Smooth muscle cell (in vitro differentiated cells): ENCODE measurements at regions not wholly inside any gene's neighbourhood (a gene's known extent, or its start where the extent isn't known, plus 50 kb on each side); places are given as distances from the start of the nearest gene placed in this dataset.
A peak's percentile ranks its signal among the peaks of the same experiment; 100 is the strongest.

Source experiments
- DNase-seq: peaks from one replicate; lab custom pipeline; 2025; ENCODE audit not compliant: unreplicated experiment; lab: John Stamatoyannopoulos, UW
- H2AFZ ChIP-seq: fragments of 200-600 bp; sonication (generic); 2 replicates; pipeline ENCODE4 v1.6.0; 2016; ENCODE audit warnings: antibody characterized with exemption, low read depth, mild to moderate bottlenecking
- H3F3A ChIP-seq: fragments of 200-600 bp; sonication (generic); 2 replicates; pipeline ENCODE4 v1.6.0; 2017; ENCODE audit warnings: antibody characterized with exemption, low read depth
- H3K27ac ChIP-seq: fragments of 200-600 bp; sonication (generic); 2 replicates; pipeline ENCODE4 v1.5.1; 2016; ENCODE audit warnings: low read depth, mild to moderate bottlenecking
- H3K27me3 ChIP-seq: fragments of 200-600 bp; sonication (generic); 2 replicates; pipeline ENCODE4 v1.6.1; 2016; ENCODE audit warnings: low read depth, mild to moderate bottlenecking
- H3K36me3 ChIP-seq: fragments of 200-600 bp; sonication (generic); 2 replicates; pipeline ENCODE4 v1.5.1; 2016; ENCODE audit warnings: low read depth
- H3K4me1 ChIP-seq: fragments of 200-600 bp; sonication (generic); 2 replicates; pipeline ENCODE4 v1.5.1; 2016; ENCODE audit warnings: low read depth
- H3K4me2 ChIP-seq: fragments of 200-600 bp; sonication (generic); 2 replicates; pipeline ENCODE4 v1.6.0; 2016; ENCODE audit warnings: mild to moderate bottlenecking
- H3K4me3 ChIP-seq: fragments of 200-600 bp; sonication (generic); 2 replicates; pipeline ENCODE4 v1.5.1; 2016; ENCODE audit warnings: mild to moderate bottlenecking
- H3K79me2 ChIP-seq: fragments of 200-600 bp; sonication (generic); 2 replicates; pipeline ENCODE4 v1.6.0; 2016; ENCODE audit warnings: low read depth, mild to moderate bottlenecking
- H3K9ac ChIP-seq: fragments of 200-600 bp; sonication (generic); 2 replicates; pipeline ENCODE4 v1.6.0; 2016; ENCODE audit warnings: low read depth
- H3K9me3 ChIP-seq: fragments of 200-600 bp; sonication (generic); replicated peaks from 2 replicates; pipeline ENCODE4 v1.5.1; 2016; ENCODE audit warnings: low read depth
- H4K20me1 ChIP-seq: fragments of 200-600 bp; sonication (generic); 2 replicates; pipeline ENCODE4 v1.6.0; 2016; ENCODE audit warnings: low read depth
- WGBS: methylation state at CpG from one replicate; pipeline ENCODE4 v1.1.7; 2016; ENCODE audit warnings: low lambda C conversion rate; 5-methylcytosine and 5-hydroxymethylcytosine counted together
- TF ChIP-seq, protein P1 (sequence below): fragments of 200-600 bp; sonication (generic); IDR thresholded peaks from 2 replicates; pipeline ENCODE4 v1.5.1; 2017; ENCODE audit warnings: borderline replicate concordance, mild to moderate bottlenecking, antibody characterized with exemption; ENCODE audit not compliant: insufficient read depth, poor library complexity, severe bottlenecking

DNA sequence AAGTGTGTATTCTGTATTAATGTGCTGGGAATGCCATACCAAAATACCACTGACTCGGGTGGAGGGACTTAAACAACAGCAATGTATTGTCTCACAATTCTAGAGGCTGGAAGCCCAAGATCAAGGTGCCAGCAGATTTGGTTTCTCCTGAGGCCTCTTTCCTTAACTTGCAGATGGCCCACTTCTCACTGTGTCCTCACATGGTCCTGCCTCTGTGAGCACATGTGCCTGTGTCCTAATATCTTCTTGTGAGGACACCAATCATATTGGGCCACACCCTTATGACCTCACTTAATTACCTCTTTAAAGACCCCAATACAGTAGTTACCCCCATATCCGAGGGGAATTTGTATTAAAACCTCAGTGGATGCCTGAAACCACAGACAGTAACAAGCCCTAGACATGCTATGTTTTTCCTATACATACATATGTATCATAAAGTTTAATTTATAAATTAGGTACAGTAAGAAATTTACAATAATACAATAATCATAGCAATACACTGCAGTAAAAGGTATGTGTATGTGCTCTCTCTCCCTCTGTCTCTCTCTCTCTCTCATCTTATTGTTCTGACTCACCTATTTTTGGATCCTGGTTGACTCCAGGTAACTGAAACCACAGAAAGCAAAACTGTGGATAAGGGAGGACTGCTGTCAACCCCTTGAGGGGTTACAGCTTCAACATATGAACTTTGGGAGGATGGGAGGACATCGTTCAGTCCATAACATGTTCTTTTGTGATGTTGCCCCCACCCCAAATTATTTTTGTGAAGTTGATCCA lies 174.3 kb downstream of the IRS2 start:
- no peaks in the 10 kb centered on the region for H3K4me1 ChIP-seq
- no peaks in the 10 kb centered on the region for H3K36me3 ChIP-seq
- H3F3A ChIP-seq: no peaks in the 10 kb centered on the region
- H3K9ac ChIP-seq: no peak overlapping the region
- no peaks in the 10 kb centered on the region for H3K79me2 ChIP-seq
- no peak overlapping the region for H3K4me2 ChIP-seq
- 74% methylated on average over 3 of the region's 3 CpGs for WGBS
- H3K9me3 ChIP-seq: no peaks in the 10 kb centered on the region
- H2AFZ ChIP-seq: no peak overlapping the region
- no peaks in the 10 kb centered on the region for H4K20me1 ChIP-seq
- H3K27me3 ChIP-seq: peaks cover 4% of the 10 kb centered on the region
- TF ChIP-seq, protein P1, sequence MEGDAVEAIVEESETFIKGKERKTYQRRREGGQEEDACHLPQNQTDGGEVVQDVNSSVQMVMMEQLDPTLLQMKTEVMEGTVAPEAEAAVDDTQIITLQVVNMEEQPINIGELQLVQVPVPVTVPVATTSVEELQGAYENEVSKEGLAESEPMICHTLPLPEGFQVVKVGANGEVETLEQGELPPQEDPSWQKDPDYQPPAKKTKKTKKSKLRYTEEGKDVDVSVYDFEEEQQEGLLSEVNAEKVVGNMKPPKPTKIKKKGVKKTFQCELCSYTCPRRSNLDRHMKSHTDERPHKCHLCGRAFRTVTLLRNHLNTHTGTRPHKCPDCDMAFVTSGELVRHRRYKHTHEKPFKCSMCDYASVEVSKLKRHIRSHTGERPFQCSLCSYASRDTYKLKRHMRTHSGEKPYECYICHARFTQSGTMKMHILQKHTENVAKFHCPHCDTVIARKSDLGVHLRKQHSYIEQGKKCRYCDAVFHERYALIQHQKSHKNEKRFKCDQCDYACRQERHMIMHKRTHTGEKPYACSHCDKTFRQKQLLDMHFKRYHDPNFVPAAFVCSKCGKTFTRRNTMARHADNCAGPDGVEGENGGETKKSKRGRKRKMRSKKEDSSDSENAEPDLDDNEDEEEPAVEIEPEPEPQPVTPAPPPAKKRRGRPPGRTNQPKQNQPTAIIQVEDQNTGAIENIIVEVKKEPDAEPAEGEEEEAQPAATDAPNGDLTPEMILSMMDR: no peak
- no peak for DNase-seq
- H3K27ac ChIP-seq: no peak overlapping the region
- H3K4me3 ChIP-seq: no peak overlapping the region

GRCh38 chr13:109610517-109610916 lies 175.9 kb downstream of the IRS2 start:
- TF ChIP-seq, protein P1: peak; percentile 19
- peaks cover 4% of the 10 kb centered on the region for H3K27me3 ChIP-seq
- H2AFZ ChIP-seq: no peak overlapping the region
- no peaks in the 10 kb centered on the region for H3K9me3 ChIP-seq
- H3K4me3 ChIP-seq: no peak overlapping the region
- H3K4me2 ChIP-seq: no peak overlapping the region
- no peak overlapping the region for H3K9ac ChIP-seq
- no peaks in the 10 kb centered on the region for H3K4me1 ChIP-seq
- DNase-seq: no peak
- WGBS: 77% methylated on average over 4 of the region's 4 CpGs
- no peaks in the 10 kb centered on the region for H3F3A ChIP-seq
- H3K79me2 ChIP-seq: no peaks in the 10 kb centered on the region
- H3K36me3 ChIP-seq: no peaks in the 10 kb centered on the region
- no peak overlapping the region for H3K27ac ChIP-seq
- no peaks in the 10 kb centered on the region for H4K20me1 ChIP-seq

GRCh38 chr13:109608503-109608902 lies 177.9 kb downstream of the IRS2 start:
- peaks cover 4% of the 10 kb centered on the region for H3K27me3 ChIP-seq
- H2AFZ ChIP-seq: no peak overlapping the region
- no peaks in the 10 kb centered on the region for H3K9me3 ChIP-seq
- DNase-seq: no peak
- no peak overlapping the region for H3K4me2 ChIP-seq
- no peaks in the 10 kb centered on the region for H3K4me1 ChIP-seq
- no peaks in the 10 kb centered on the region for H3K79me2 ChIP-seq
- TF ChIP-seq, protein P1: no peak
- no peak overlapping the region for H3K4me3 ChIP-seq
- no peaks in the 10 kb centered on the region for H4K20me1 ChIP-seq
- H3K36me3 ChIP-seq: no peaks in the 10 kb centered on the region
- no peak overlapping the region for H3K9ac ChIP-seq
- WGBS: 94% methylated on average over 3 of the region's 3 CpGs
- H3F3A ChIP-seq: no peaks in the 10 kb centered on the region
- no peak overlapping the region for H3K27ac ChIP-seq

DNA sequence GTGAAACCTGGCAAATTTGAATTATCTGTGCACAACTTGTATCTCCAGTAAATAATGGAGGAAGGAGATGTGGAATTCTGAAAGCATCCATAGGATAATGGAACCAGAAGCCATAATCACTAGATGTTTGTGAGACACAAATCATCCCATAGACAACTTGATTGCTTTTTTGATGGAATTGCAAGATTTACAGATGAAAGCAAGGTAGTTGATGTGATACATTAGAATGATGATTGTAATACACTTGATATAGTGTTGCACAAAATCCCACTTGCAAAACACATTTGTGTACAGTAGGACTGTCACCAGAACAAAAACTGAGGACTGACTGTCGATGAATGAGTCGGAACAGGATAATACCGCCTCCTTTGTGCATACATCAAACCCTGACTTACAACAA lies 178.3 kb downstream of the IRS2 start:
- WGBS: 94% methylated on average over 3 of the region's 3 CpGs
- TF ChIP-seq, protein P1: no peak

More for the DNA sequence above, 178.3 kb downstream of the IRS2 start:
- Histone ChIP-seq H2AFZ (no peak overlapping the region), H4K20me1 (no peaks in the 10 kb centered on the region), H3K9ac (no peak overlapping the region), H3K36me3 (no peaks in the 10 kb centered on the region), H3K27ac (no peak overlapping the region), H3K9me3 (no peaks in the 10 kb centered on the region), H3F3A (no peaks in the 10 kb centered on the region), H3K27me3 (peaks cover 4% of the 10 kb centered on the region), H3K4me2 (no peak overlapping the region), H3K79me2 (no peaks in the 10 kb centered on the region), H3K4me3 (no peak overlapping the region), H3K4me1 (no peaks in the 10 kb centered on the region)
- no peak for DNase-seq
